MCF 10A (cell line): ENCODE measurements at regions not wholly inside any gene's neighbourhood (a gene's known extent, or its start where the extent isn't known, plus 50 kb on each side); places are given as distances from the start of the nearest gene placed in this dataset.
"Not testable (repeated sequence)": the region's sequence is repeated elsewhere in the genome, so short reads cannot be mapped to it uniquely, and the experiment has no call there.

Experiments
- BruUV-seq: library from RNA; stranded (reverse); fragments of 400-500 nt; replicated peaks from 2 replicates; lab custom pipeline; 2021; lab: Mats Ljungman, UMichigan
- CTCF ChIA-PET: fragments of 300-600 bp; sonication (Branson Sonifier 250); formaldehyde crosslinking; extraction: SDS; loops from one replicate; lab custom pipeline; 2021; ENCODE audit warnings: antibody characterized with exemption, inconsistent platforms; lab: Yijun Ruan, JAX
- POLR2A ChIA-PET: fragments of 300-600, 350-650 bp; sonication (Branson Sonifier 250); formaldehyde crosslinking; extraction: SDS; loops from one replicate; lab custom pipeline; 2020; ENCODE audit warnings: antibody characterized with exemption, inconsistent platforms; lab: Yijun Ruan, JAX
- DNase-seq: peaks from one replicate; pipeline ENCODE4 v3.0.0-alpha.2; 2018; ENCODE audit not compliant: unreplicated experiment
- H3K27ac Mint-ChIP-seq: one replicate; pipeline ENCODE4 v1.8.0; 2022; ENCODE audit warnings: mild to moderate bottlenecking, low read depth, mixed read lengths; ENCODE audit not compliant: unreplicated experiment
- H3K27me3 Mint-ChIP-seq: one replicate; pipeline ENCODE4 v1.8.0; 2022; ENCODE audit warnings: mixed read lengths; ENCODE audit not compliant: insufficient read depth, unreplicated experiment
- H3K36me3 Mint-ChIP-seq: one replicate; pipeline ENCODE4 v1.8.0; 2022; ENCODE audit warnings: mild to moderate bottlenecking, moderate library complexity, mixed read lengths; ENCODE audit not compliant: insufficient read depth, unreplicated experiment
- H3K4me1 Mint-ChIP-seq: one replicate; pipeline ENCODE4 v1.8.0; 2022; ENCODE audit warnings: mixed read lengths; ENCODE audit not compliant: insufficient read depth, unreplicated experiment
- H3K4me3 Mint-ChIP-seq: one replicate; pipeline ENCODE4 v1.8.0; 2022; ENCODE audit warnings: mild to moderate bottlenecking, moderate library complexity, mixed read lengths; ENCODE audit not compliant: unreplicated experiment
- H3K9me3 Mint-ChIP-seq: one replicate; pipeline ENCODE4 v1.8.0; 2022; ENCODE audit warnings: mixed read lengths; ENCODE audit not compliant: unreplicated experiment
- intact Hi-C: fragments of 100-400 bp; cut with micrococcal nuclease; formaldehyde crosslinking; loops from 2 replicates; pipeline ENCODE4 v1.14.1; 2022

- BruUV-seq, DNase-seq, H3K4me3 Mint-ChIP-seq: not testable (repeated sequence)
Observed at GRCh38 chr11:49283282-49283681, 74.9 kb upstream of the FOLH1 start.

DNA sequence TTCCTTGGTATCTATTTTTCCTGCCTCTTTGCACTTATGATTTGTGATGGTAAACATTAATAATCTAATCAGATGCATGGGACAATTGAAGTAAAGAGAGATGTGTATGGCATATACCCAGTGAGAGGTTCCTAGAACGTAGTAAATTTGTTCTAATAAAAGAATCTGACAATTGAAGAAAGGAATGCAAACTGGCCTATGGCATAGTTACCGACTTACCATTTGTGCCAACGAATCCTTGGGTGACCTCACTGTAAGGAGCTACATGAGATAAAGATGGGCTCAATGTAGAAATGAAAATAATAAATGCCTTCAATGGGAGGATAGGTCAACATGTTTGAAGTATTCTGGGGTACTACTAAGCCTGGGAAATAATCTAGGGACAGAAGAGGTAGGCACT lies 73.7 kb upstream of the FOLH1 start:
- CTCF ChIA-PET, intact Hi-C loops, BruUV-seq: not testable (repeated sequence)

More at GRCh38 chr11:49283282-49283681, 74.9 kb upstream of the FOLH1 start:
- intact Hi-C loops, H3K4me1 Mint-ChIP-seq, CTCF ChIA-PET, H3K27ac Mint-ChIP-seq, H3K36me3 Mint-ChIP-seq, POLR2A ChIA-PET, H3K9me3 Mint-ChIP-seq, H3K27me3 Mint-ChIP-seq: not testable (repeated sequence)

GRCh38 chr11:49277951-49278350 lies 69.5 kb upstream of the FOLH1 start:
- intact Hi-C loops, H3K4me3 Mint-ChIP-seq, H3K27ac Mint-ChIP-seq, H3K4me1 Mint-ChIP-seq, CTCF ChIA-PET, H3K36me3 Mint-ChIP-seq, H3K27me3 Mint-ChIP-seq, H3K9me3 Mint-ChIP-seq, BruUV-seq, DNase-seq: not testable (repeated sequence)
- POLR2A ChIA-PET, result interaction anchor here (0.7 kb wide), 1 partner anchor 998 kb away, joined by 3 read pairs; no protein-coding TSS in a partner anchor

More for the DNA sequence above, 73.7 kb upstream of the FOLH1 start:
- H3K9me3 Mint-ChIP-seq, DNase-seq, H3K27ac Mint-ChIP-seq, H3K4me1 Mint-ChIP-seq, H3K27me3 Mint-ChIP-seq, H3K36me3 Mint-ChIP-seq, H3K4me3 Mint-ChIP-seq, POLR2A ChIA-PET: not testable (repeated sequence)
